ENCODE measurements at regions not wholly inside any gene's neighbourhood (a gene's known extent, or its start where the extent isn't known, plus 50 kb on each side); places are given as distances from the start of the nearest gene placed in this dataset.
A peak's percentile ranks its signal among the peaks of the same experiment; 100 is the strongest.
"Not testable (repeated sequence)": the region's sequence is repeated elsewhere in the genome, so short reads cannot be mapped to it uniquely, and the experiment has no call there.

- no peak for DNase-seq
Observed at GRCh38 chr2:445896-446295, 158.0 kb upstream of the ALKAL2 start.

GRCh38 chr2:444937-445884, 157.3 kb upstream of the ALKAL2 start:
- no peak for DNase-seq

- DNase-seq, result no peak
Observed at GRCh38 chr2:443741-444140, 155.8 kb upstream of the ALKAL2 start.

GRCh38 chr2:443216-443615, 155.3 kb upstream of the ALKAL2 start:
- DNase-seq, result no peak

- no peak for DNase-seq
Observed at GRCh38 chr2:441258-442022, 153.5 kb upstream of the ALKAL2 start.

GRCh38 chr2:440403-440740, 152.5 kb upstream of the ALKAL2 start:
- no peak for DNase-seq

GRCh38 chr2:439556-440402, 151.9 kb upstream of the ALKAL2 start:
- DNase-seq, result no peak

- no peak for DNase-seq
Observed at GRCh38 chr2:439077-439476, 151.2 kb upstream of the ALKAL2 start.

GRCh38 chr2:437756-438393, 150.0 kb upstream of the ALKAL2 start:
- peak in 1 of 2 donors; percentile 16 for DNase-seq

- DNase-seq, result no peak
Observed at GRCh38 chr2:437180-437579, 149.3 kb upstream of the ALKAL2 start.

GRCh38 chr2:436205-436604, 148.3 kb upstream of the ALKAL2 start:
- DNase-seq, result no peak

GRCh38 chr2:434625-435024, 146.7 kb upstream of the ALKAL2 start:
- DNase-seq, result no peak

- no peak for DNase-seq
Observed at GRCh38 chr2:433216-433615, 145.3 kb upstream of the ALKAL2 start.

GRCh38 chr2:430291-431040, 142.6 kb upstream of the ALKAL2 start:
- no peak for DNase-seq

GRCh38 chr2:429575-430254, 141.8 kb upstream of the ALKAL2 start:
- no peak for DNase-seq

GRCh38 chr2:429142-429541, 141.3 kb upstream of the ALKAL2 start:
- DNase-seq, result no peak

GRCh38 chr2:428591-428990, 140.7 kb upstream of the ALKAL2 start:
- DNase-seq, result no peak

GRCh38 chr2:426696-427095, 138.8 kb upstream of the ALKAL2 start:
- not testable (repeated sequence) for DNase-seq

GRCh38 chr2:425947-426346, 138.1 kb upstream of the ALKAL2 start:
- DNase-seq, result no peak

- DNase-seq, result no peak
Observed at GRCh38 chr2:425243-425642, 137.4 kb upstream of the ALKAL2 start.

Data from stimulated activated CD4-positive, alpha-beta T cell treated with anti-CD3 and anti-CD28 coated beads, Interleukin-2, amount 100 ng/mL, for 48 hours (primary cell).